ENCODE measurements at regions not wholly inside any gene's neighbourhood (a gene's known extent, or its start where the extent isn't known, plus 50 kb on each side); places are given as distances from the start of the nearest gene placed in this dataset.

GRCh38 chr7:155973451-155973997 is 161.3 kb upstream of the SHH start:
- no peaks in the 10 kb centered on the region for H3K9me3 ChIP-seq (ENCODE audit: low read depth, low read length, poor library complexity, severe bottlenecking)
- ChIA-PET POLR2A (ENCODE audit: low non-redundant PET) (interaction anchor here (0.7 kb wide), 1 partner anchor 34 kb away, joined by 3 read pairs; no protein-coding TSS in a partner anchor), CTCF (no interaction called here)
- H3K4me3 ChIP-seq (ENCODE audit: low read depth, low read length, poor library complexity, severe bottlenecking) = no peak overlapping the region
- TF ChIP-seq EZH2 (IDR thresholded peaks at IDR 0.05; ENCODE audit: borderline replicate concordance, low read depth, low read length, poor library complexity, severe bottlenecking) (no peak), CTCF (conservative IDR thresholded peaks at IDR 0.05; ENCODE audit: low read depth, low read length) (no peak)
- H3K27ac ChIP-seq (ENCODE audit: low read depth, low read length, poor library complexity, severe bottlenecking) = no peak overlapping the region
- intact Hi-C loops (cut with micrococcal nuclease; ENCODE audit: unreplicated experiment) = no loop called here
- H3K4me1 ChIP-seq (ENCODE audit: insufficient read depth, low read length, poor library complexity, severe bottlenecking) = no peaks in the 10 kb centered on the region
- H3K27me3 ChIP-seq (replicated peaks; ENCODE audit: insufficient read depth, low read depth, low read length, poor library complexity) = peaks cover 70% of the 10 kb centered on the region
- no peak for DNase-seq (ENCODE audit: low spot score)
- H3K36me3 ChIP-seq (ENCODE audit: insufficient read depth, low read length, poor library complexity, severe bottlenecking) = no peaks in the 10 kb centered on the region
- BruUV-seq (replicated peaks) = no TSS peak

GRCh38 chr7:155972651-155973390 is 160.6 kb upstream of the SHH start:
- CTCF ChIA-PET = no interaction called here
- Histone ChIP-seq H3K4me1 (ENCODE audit: insufficient read depth, low read length, poor library complexity, severe bottlenecking) (no peaks in the 10 kb centered on the region), H3K4me3 (ENCODE audit: low read depth, low read length, poor library complexity, severe bottlenecking) (no peak overlapping the region), H3K9me3 (ENCODE audit: low read depth, low read length, poor library complexity, severe bottlenecking) (no peaks in the 10 kb centered on the region), H3K36me3 (ENCODE audit: insufficient read depth, low read length, poor library complexity, severe bottlenecking) (no peaks in the 10 kb centered on the region), H3K27me3 (replicated peaks; ENCODE audit: insufficient read depth, low read depth, low read length, poor library complexity) (peaks cover 63% of the 10 kb centered on the region), H3K27ac (ENCODE audit: low read depth, low read length, poor library complexity, severe bottlenecking) (no peak overlapping the region)
- POLR2A ChIA-PET (ENCODE audit: low non-redundant PET) = interaction anchor here (0.7 kb wide), 1 partner anchor 35 kb away, joined by 3 read pairs; no protein-coding TSS in a partner anchor
- intact Hi-C loops (cut with micrococcal nuclease; ENCODE audit: unreplicated experiment) = no loop called here
- no peak for DNase-seq (ENCODE audit: low spot score)
- no peak for TF ChIP-seq EZH2 (IDR thresholded peaks at IDR 0.05; ENCODE audit: borderline replicate concordance, low read depth, low read length, poor library complexity, severe bottlenecking)
- TF ChIP-seq CTCF (conservative IDR thresholded peaks at IDR 0.05; ENCODE audit: low read depth, low read length) = no peak
- no TSS peak for BruUV-seq (replicated peaks)

- BruUV-seq (replicated peaks) = no TSS peak
- no peak for TF ChIP-seq EZH2 (IDR thresholded peaks at IDR 0.05; ENCODE audit: borderline replicate concordance, low read depth, low read length, poor library complexity, severe bottlenecking)
- no peak for TF ChIP-seq CTCF (conservative IDR thresholded peaks at IDR 0.05; ENCODE audit: low read depth, low read length)
- H3K9me3 ChIP-seq (ENCODE audit: low read depth, low read length, poor library complexity, severe bottlenecking) = no peaks in the 10 kb centered on the region
- no peak for DNase-seq (ENCODE audit: low spot score)
- no peaks in the 10 kb centered on the region for H3K36me3 ChIP-seq (ENCODE audit: insufficient read depth, low read length, poor library complexity, severe bottlenecking)
- peaks cover 58% of the 10 kb centered on the region for H3K27me3 ChIP-seq (replicated peaks; ENCODE audit: insufficient read depth, low read depth, low read length, poor library complexity)
- ChIA-PET POLR2A (ENCODE audit: low non-redundant PET) (no interaction called here), CTCF (no interaction called here)
- H3K4me1 ChIP-seq (ENCODE audit: insufficient read depth, low read length, poor library complexity, severe bottlenecking) = no peaks in the 10 kb centered on the region
- no peak overlapping the region for H3K27ac ChIP-seq (ENCODE audit: low read depth, low read length, poor library complexity, severe bottlenecking)
- H3K4me3 ChIP-seq (ENCODE audit: low read depth, low read length, poor library complexity, severe bottlenecking) = no peak overlapping the region
- intact Hi-C loops (cut with micrococcal nuclease; ENCODE audit: unreplicated experiment) = no loop called here
These were observed 160.0 kb upstream of the SHH start for GRCh38 chr7:155972247-155972646.
